GM12864 (cell line): ENCODE measurements at regions not wholly inside any gene's neighbourhood (a gene's known extent, or its start where the extent isn't known, plus 50 kb on each side); places are given as distances from the start of the nearest gene placed in this dataset.

Source experiments
- DNase-seq: peaks from one replicate; pipeline ENCODE4 v3.0.0-alpha.2; 2011; ENCODE audit warnings: low read depth
- H3K4me3 ChIP-seq: 2 replicates; pipeline ENCODE4 v1.5.1; 2011; ENCODE audit warnings: mild to moderate bottlenecking, low read depth, low read length, control low read depth
- TF ChIP-seq, protein P1 (sequence below): IDR thresholded peaks from 2 replicates; pipeline ENCODE4 v1.5.1; 2011; ENCODE audit warnings: low read depth, mild to moderate bottlenecking, moderate library complexity, low read length, control low read depth, inconsistent platforms; ENCODE audit errors: missing control alignments

DNA sequence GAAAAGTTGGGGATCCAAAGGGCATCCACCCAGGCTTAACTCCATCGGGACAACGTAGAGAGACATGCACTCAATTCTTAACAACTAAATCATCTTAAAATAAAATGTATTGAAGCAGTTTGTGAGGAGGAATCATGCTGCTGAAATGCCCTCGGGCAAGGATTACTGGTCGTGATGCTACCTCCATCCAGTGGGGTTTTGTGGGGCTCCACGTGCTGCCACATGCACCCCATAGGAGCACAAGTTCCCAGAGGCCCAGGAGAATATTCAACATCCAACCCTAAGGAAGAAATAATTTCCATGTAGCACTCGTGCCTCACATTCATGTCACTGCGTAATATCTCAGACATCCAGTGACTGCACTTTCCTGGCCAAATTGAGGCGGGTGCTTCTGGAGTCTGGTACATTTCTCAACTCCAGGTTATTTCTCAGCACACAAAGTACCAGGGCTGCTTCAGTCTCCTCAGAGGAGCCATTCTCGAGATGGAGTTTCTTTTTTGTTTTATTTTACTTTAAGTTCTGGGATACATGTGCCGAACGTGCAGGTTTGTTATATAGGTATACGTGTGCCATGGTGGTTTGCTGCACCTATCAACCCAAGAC lies 429.8 kb downstream of the FOXO1 start:
- TF ChIP-seq, protein P1, sequence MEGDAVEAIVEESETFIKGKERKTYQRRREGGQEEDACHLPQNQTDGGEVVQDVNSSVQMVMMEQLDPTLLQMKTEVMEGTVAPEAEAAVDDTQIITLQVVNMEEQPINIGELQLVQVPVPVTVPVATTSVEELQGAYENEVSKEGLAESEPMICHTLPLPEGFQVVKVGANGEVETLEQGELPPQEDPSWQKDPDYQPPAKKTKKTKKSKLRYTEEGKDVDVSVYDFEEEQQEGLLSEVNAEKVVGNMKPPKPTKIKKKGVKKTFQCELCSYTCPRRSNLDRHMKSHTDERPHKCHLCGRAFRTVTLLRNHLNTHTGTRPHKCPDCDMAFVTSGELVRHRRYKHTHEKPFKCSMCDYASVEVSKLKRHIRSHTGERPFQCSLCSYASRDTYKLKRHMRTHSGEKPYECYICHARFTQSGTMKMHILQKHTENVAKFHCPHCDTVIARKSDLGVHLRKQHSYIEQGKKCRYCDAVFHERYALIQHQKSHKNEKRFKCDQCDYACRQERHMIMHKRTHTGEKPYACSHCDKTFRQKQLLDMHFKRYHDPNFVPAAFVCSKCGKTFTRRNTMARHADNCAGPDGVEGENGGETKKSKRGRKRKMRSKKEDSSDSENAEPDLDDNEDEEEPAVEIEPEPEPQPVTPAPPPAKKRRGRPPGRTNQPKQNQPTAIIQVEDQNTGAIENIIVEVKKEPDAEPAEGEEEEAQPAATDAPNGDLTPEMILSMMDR, result no peak
- no peak for DNase-seq

GRCh38 chr13:40238761-40239160 lies 427.7 kb downstream of the FOXO1 start:
- no peak for DNase-seq
- H3K4me3 ChIP-seq, result no peak overlapping the region
- TF ChIP-seq, protein P1, result no peak

More for the DNA sequence above, 429.8 kb downstream of the FOXO1 start:
- no peak overlapping the region for H3K4me3 ChIP-seq

DNA sequence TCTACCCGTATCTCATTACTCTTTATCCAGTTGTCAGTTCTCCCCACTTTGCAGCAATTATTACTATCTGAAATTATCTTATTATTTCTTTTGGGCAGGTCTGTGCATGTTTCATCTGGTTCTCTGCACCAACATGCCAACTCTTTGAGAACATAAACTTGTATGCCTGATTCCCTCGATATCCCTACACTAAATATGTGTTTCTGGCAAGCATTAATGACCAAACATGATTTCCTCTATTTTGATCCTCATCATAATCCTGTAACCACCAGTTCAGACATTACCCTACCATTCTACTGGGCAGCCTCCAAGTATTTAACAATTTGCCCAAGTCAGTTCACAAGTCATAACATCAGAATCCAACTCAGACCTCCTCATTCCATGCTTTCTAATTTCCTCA lies 426.1 kb downstream of the FOXO1 start:
- H3K4me3 ChIP-seq, result no peak overlapping the region
- TF ChIP-seq, protein P1, result no peak
- no peak for DNase-seq

DNA sequence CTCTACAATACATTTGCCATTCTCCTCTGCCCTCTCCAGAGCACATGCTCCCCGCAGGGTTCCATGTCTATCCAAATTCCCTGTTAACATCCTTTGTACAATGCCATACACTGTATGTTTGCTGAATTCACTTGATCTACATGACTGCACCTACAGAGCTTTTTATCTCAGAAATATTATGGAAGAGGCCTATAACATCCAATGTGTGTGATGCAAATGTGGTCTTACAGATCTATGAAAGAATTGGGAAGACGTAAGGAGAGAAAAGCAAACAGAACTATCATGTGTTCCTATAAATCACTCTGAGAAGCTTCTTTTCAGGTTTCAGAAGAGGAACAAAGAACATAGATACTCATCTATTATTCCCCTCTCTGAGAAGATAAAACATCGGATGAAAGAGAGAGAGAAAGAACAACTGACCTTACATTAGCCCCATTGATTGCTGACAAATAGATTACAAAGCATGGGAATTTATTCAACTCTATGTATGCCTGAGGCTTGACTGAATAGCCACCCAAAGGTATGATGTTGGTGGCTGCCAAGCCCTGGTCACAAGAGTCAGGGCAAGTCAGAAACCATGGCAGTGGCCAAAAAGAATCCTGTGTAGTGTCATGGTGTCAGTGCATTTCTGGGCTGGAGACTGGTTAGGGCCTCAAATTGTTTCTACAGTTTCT lies 425.2 kb downstream of the FOXO1 start:
- no peak for DNase-seq
- no peak overlapping the region for H3K4me3 ChIP-seq
- TF ChIP-seq, protein P1, result no peak

GRCh38 chr13:40243047-40243446 lies 423.4 kb downstream of the FOXO1 start:
- TF ChIP-seq, protein P1, result no peak
- no peak overlapping the region for H3K4me3 ChIP-seq
- DNase-seq, result no peak

DNA sequence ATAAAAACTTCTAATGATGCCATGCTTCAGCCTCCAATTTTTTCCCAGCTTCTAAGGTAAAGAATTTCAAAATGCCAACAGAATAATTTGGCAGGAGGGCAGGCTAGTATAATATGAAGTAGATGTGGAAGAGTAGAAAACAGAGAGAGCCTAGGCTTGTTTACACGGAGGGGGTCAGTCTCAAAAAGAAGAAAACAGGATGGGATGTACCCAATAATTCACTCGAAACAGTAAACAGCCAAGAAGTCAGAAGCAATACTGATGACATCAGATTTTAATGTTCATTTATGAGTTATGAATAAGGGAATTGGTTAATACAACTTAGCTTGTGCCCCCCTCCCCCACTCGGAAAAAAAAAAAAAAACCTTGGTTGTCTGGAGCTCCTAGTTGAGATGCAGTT lies 422.5 kb downstream of the FOXO1 start:
- TF ChIP-seq, protein P1, result no peak

GRCh38 chr13:40245567-40245966 lies 420.9 kb downstream of the FOXO1 start:
- TF ChIP-seq, protein P1, result no peak
- DNase-seq, result no peak
- H3K4me3 ChIP-seq, result no peak overlapping the region

More for the DNA sequence above, 422.5 kb downstream of the FOXO1 start:
- DNase-seq, result no peak
- no peak overlapping the region for H3K4me3 ChIP-seq
